ENCODE measurements at regions not wholly inside any gene's neighbourhood (a gene's known extent, or its start where the extent isn't known, plus 50 kb on each side); places are given as distances from the start of the nearest gene placed in this dataset.
A peak's percentile ranks its signal among the peaks of the same experiment; 100 is the strongest.

- 94 to 97% methylated on average over 3 of the region's 3 CpGs for whole genome bisulfite sequencing, 2 donors
- no peaks in the 10 kb centered on the region for H3K27me3 ChIP-seq
- H3K4me1 ChIP-seq: peaks cover 0 to 18% (median 16%) of the 10 kb centered on the region in 3 donors
- H3K27ac ChIP-seq: no peak overlapping the region
- intact Hi-C loops (cut with DNase I): no loop called here
- FAIRE-seq (no peak), DNase-seq (no peak), ATAC-seq (no peak)
- no peaks in the 10 kb centered on the region for H3K36me3 ChIP-seq
- H3K9me3 ChIP-seq: no peaks in the 10 kb centered on the region
- TF ChIP-seq, protein P1, sequence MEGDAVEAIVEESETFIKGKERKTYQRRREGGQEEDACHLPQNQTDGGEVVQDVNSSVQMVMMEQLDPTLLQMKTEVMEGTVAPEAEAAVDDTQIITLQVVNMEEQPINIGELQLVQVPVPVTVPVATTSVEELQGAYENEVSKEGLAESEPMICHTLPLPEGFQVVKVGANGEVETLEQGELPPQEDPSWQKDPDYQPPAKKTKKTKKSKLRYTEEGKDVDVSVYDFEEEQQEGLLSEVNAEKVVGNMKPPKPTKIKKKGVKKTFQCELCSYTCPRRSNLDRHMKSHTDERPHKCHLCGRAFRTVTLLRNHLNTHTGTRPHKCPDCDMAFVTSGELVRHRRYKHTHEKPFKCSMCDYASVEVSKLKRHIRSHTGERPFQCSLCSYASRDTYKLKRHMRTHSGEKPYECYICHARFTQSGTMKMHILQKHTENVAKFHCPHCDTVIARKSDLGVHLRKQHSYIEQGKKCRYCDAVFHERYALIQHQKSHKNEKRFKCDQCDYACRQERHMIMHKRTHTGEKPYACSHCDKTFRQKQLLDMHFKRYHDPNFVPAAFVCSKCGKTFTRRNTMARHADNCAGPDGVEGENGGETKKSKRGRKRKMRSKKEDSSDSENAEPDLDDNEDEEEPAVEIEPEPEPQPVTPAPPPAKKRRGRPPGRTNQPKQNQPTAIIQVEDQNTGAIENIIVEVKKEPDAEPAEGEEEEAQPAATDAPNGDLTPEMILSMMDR (IDR thresholded peaks at IDR 0.05): no peak
- H3K4me3 ChIP-seq: no peak overlapping the region
Measured at GRCh38 chr3:152195206-152195605, 73.5 kb upstream of the MBNL1 start.

GRCh38 chr3:152196782-152197181 is 71.9 kb upstream of the MBNL1 start:
- 69 to 80% methylated on average over 2 of the region's 2 CpGs for WGBS, 2 donors
- H3K27ac ChIP-seq: peak overlapping the region in 2 of 4 donors; percentile 10 to 18
- H3K4me3 ChIP-seq: no peak overlapping the region
- no peaks in the 10 kb centered on the region for H3K36me3 ChIP-seq
- H3K9me3 ChIP-seq: no peaks in the 10 kb centered on the region
- TF ChIP-seq, protein P1 (IDR thresholded peaks at IDR 0.05): no peak
- no peaks in the 10 kb centered on the region for H3K27me3 ChIP-seq
- intact Hi-C loops (cut with DNase I): no loop called here
- ATAC-seq (peak in 2 of 4 donors; percentile 19 to 43), DNase-seq (no peak), FAIRE-seq (peak; percentile 71)
- H3K4me1 ChIP-seq: peaks cover 0 to 18% (median 8%) of the 10 kb centered on the region in 3 donors

DNA sequence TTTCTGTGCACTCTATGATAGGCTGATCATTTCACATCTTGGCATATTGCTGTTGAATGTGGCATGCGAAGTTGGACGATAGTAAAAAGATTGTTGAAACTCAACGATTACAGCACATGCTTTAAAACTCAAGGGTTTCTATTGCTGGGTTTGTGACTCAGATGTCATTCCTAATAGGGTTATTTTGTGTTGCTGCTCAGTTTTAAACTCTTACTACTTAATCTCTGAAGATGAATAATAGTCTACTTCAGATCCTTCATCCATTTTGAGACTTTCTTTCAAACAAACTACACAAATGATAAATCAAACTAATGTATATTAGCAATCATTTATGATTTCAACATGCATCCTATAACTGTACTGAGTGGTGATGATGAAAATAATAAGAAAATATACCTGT is 71.3 kb upstream of the MBNL1 start:
- 89 to 90% methylated on average over 3 of the region's 3 CpGs for WGBS, 2 donors
- Histone ChIP-seq H3K36me3 (no peaks in the 10 kb centered on the region), H3K27me3 (no peaks in the 10 kb centered on the region), H3K27ac (peak overlapping the region in 2 of 4 donors; percentile 10 to 31), H3K4me3 (no peak overlapping the region), H3K9me3 (no peaks in the 10 kb centered on the region), H3K4me1 (peaks cover 0 to 20% (median 11%) of the 10 kb centered on the region in 3 donors)
- DNase-seq: no peak
- TF ChIP-seq, protein P1 (IDR thresholded peaks at IDR 0.05): no peak
- peak; percentile 93 for FAIRE-seq
- ATAC-seq: peak in 1 of 4 donors; percentile 11
- intact Hi-C loops (cut with DNase I): no loop called here

DNA sequence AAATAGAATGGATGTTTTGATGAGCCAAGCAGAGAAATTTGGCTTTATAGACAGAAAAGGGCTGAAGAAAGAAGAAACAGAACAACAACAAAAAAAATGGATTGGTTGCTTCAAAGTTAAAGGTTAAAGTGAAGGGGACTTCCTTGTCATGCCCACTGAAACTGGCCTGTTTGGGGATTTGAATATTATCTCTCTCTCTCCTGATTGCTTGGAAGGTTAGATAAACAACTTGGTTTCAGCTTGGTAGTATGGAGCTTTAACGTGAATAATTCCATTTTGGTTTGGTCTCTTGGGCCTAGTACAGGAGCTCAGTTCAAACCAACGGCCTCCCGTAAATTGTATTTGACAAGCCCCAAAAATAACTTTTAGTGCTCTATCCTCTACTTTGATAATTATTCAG is 70.8 kb upstream of the MBNL1 start:
- no peaks in the 10 kb centered on the region for H3K9me3 ChIP-seq
- H3K36me3 ChIP-seq: no peaks in the 10 kb centered on the region
- H3K27me3 ChIP-seq: no peaks in the 10 kb centered on the region
- H3K4me3 ChIP-seq: no peak overlapping the region
- intact Hi-C loops (cut with DNase I): no loop called here
- peak in 3 of 4 donors; percentile 17 to 33 (median 23) for ATAC-seq
- no peak for FAIRE-seq
- WGBS, 2 donors: 34 to 47% methylated on average over 3 of the region's 3 CpGs
- TF ChIP-seq, protein P1 (IDR thresholded peaks at IDR 0.05): no peak
- DNase-seq: no peak
- H3K4me1 ChIP-seq: peaks cover 0 to 25% (median 16%) of the 10 kb centered on the region in 3 donors
- H3K27ac ChIP-seq: peak overlapping the region in 2 of 4 donors; percentile 10 to 31

GRCh38 chr3:152198665-152199064 is 70.1 kb upstream of the MBNL1 start:
- H3K27me3 ChIP-seq: no peaks in the 10 kb centered on the region
- no peaks in the 10 kb centered on the region for H3K36me3 ChIP-seq
- H3K27ac ChIP-seq: peak overlapping the region in 2 of 4 donors; percentile 10 to 31
- TF ChIP-seq, protein P1 (IDR thresholded peaks at IDR 0.05): no peak
- no peak overlapping the region for H3K4me3 ChIP-seq
- intact Hi-C loops (cut with DNase I): no loop called here
- no peaks in the 10 kb centered on the region for H3K9me3 ChIP-seq
- FAIRE-seq (no peak), DNase-seq (no peak), ATAC-seq (peak in 1 of 4 donors; percentile 17)
- 27 to 50% methylated on average over 1 of the region's 1 CpG for WGBS, 2 donors
- peaks cover 0 to 28% (median 17%) of the 10 kb centered on the region in 3 donors for H3K4me1 ChIP-seq
